ENCODE measurements at regions not wholly inside any gene's neighbourhood (a gene's known extent, or its start where the extent isn't known, plus 50 kb on each side); places are given as distances from the start of the nearest gene placed in this dataset.

DNA sequence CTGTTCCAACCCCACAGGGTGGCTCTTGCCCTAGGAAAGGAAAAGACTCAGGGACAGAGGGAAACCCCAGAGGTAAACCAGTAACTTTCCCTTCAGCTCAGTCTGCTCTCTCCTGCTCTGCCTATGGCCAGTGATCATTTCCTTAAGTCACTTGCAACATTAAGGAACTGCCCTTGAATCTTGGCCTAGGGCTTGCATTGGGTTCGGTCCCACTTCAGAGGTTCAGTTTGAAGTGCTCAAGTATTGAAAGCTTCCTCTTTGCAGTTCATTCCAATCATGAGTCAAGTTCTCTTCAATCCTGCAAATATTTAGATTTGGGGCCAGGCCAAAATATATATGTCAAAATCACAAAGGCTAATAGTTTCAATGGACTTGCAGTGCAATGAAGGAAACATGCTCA, 97.7 kb upstream of the IRF2BP2 start:
- Histone ChIP-seq H4K12ac (ENCODE audit: low read depth, low read length) (no peak overlapping the region), H3K27ac (ENCODE audit: low read depth, low read length) (no peak overlapping the region), H3K4me1 (ENCODE audit: control insufficient read depth in 1 of 2, insufficient read depth in 2 of 2, low read length in 2 of 2) (peaks cover 8 to 10% of the 10 kb centered on the region in 2 experiments), H3K36me3 (ENCODE audit: control insufficient read depth in 1 of 2, insufficient read depth in 2 of 2, low read length in 2 of 2) (no peaks in the 10 kb centered on the region), H3K4ac (ENCODE audit: low read depth, low read length) (no peak overlapping the region), H2AFZ (ENCODE audit: insufficient read depth, low read length, poor library complexity) (no peak overlapping the region), H3K9ac (ENCODE audit: low read length) (no peak overlapping the region), H4K91ac (ENCODE audit: low read depth, low read length) (no peak overlapping the region), H2BK12ac (ENCODE audit: low read length) (no peak overlapping the region), H3K18ac (ENCODE audit: low read length) (no peak overlapping the region), H3K79me1 (ENCODE audit: low read length) (peaks cover 5% of the 10 kb centered on the region), H3K14ac (ENCODE audit: low read length) (no peak overlapping the region), H3K79me2 (ENCODE audit: control insufficient read depth, insufficient read depth, low read length, poor library complexity) (no peaks in the 10 kb centered on the region), H3K23ac (ENCODE audit: low read length) (no peak overlapping the region), H2AK5ac (ENCODE audit: low read length) (no peak overlapping the region), H2BK120ac (ENCODE audit: insufficient read depth, low read length, poor library complexity) (no peak overlapping the region), H2BK5ac (ENCODE audit: low read depth, low read length, poor library complexity) (no peak overlapping the region), H3K27me3 (ENCODE audit: insufficient read depth, low read length) (no peaks in the 10 kb centered on the region), H3K4me3 (ENCODE audit: low read depth, low read length) (no peak overlapping the region), H3K4me2 (ENCODE audit: low read length) (no peak overlapping the region), H4K8ac (ENCODE audit: low read depth, low read length) (no peak overlapping the region), H3K9me3 (ENCODE audit: insufficient read depth, low read depth, low read length) (no peaks in the 10 kb centered on the region)
- no CpG with 5 or more reads among the region's 1 CpG for WGBS (ENCODE audit: extremely low coverage, insufficient coverage, insufficient read length)
- DNase-seq, result peak in 1 of 2 donors; percentile 20

DNA sequence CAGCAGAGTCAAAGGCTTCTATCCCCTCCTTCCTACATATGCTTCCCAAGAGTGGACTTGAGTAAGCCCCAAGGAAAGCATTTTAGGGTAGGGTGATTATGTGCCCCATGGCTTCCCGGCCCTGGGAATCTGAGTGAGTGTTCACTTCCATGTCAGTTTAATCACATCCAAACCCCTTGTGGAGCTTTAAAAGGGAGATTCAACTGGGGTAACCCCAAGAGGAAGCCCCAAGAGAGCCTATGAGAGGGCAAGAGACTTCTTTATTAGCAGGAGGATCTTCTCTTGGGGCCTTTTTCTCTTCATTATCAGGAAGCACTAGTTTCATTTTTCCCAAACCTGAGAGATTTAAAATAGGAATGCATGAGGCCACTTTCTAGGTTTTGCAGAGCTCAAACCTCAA, 97.0 kb upstream of the IRF2BP2 start:
- H3K79me1 ChIP-seq (ENCODE audit: low read length), result peaks cover 5% of the 10 kb centered on the region
- H2AK5ac ChIP-seq (ENCODE audit: low read length), result no peak overlapping the region
- no peak overlapping the region for H4K12ac ChIP-seq (ENCODE audit: low read depth, low read length)
- no peak overlapping the region for H3K4ac ChIP-seq (ENCODE audit: low read depth, low read length)
- no peaks in the 10 kb centered on the region for H3K36me3 ChIP-seq (ENCODE audit: control insufficient read depth in 1 of 2, insufficient read depth in 2 of 2, low read length in 2 of 2)
- H3K9me3 ChIP-seq (ENCODE audit: insufficient read depth, low read depth, low read length), result no peaks in the 10 kb centered on the region
- H4K91ac ChIP-seq (ENCODE audit: low read depth, low read length), result no peak overlapping the region
- H3K4me1 ChIP-seq (ENCODE audit: control insufficient read depth in 1 of 2, insufficient read depth in 2 of 2, low read length in 2 of 2), result peaks cover 8 to 10% of the 10 kb centered on the region in 2 experiments
- no peaks in the 10 kb centered on the region for H3K79me2 ChIP-seq (ENCODE audit: control insufficient read depth, insufficient read depth, low read length, poor library complexity)
- no peak overlapping the region for H3K4me2 ChIP-seq (ENCODE audit: low read length)
- no peak overlapping the region for H3K9ac ChIP-seq (ENCODE audit: low read length)
- no CpG with 5 or more reads among the region's 1 CpG for WGBS (ENCODE audit: extremely low coverage, insufficient coverage, insufficient read length)
- H3K14ac ChIP-seq (ENCODE audit: low read length), result no peak overlapping the region
- DNase-seq, result no peak
- H3K27ac ChIP-seq (ENCODE audit: low read depth, low read length), result no peak overlapping the region
- H2BK5ac ChIP-seq (ENCODE audit: low read depth, low read length, poor library complexity), result no peak overlapping the region
- H4K8ac ChIP-seq (ENCODE audit: low read depth, low read length), result no peak overlapping the region
- no peak overlapping the region for H2BK120ac ChIP-seq (ENCODE audit: insufficient read depth, low read length, poor library complexity)
- no peak overlapping the region for H3K18ac ChIP-seq (ENCODE audit: low read length)
- no peak overlapping the region for H2AFZ ChIP-seq (ENCODE audit: insufficient read depth, low read length, poor library complexity)
- no peak overlapping the region for H2BK12ac ChIP-seq (ENCODE audit: low read length)
- no peak overlapping the region for H3K4me3 ChIP-seq (ENCODE audit: low read depth, low read length)
- H3K23ac ChIP-seq (ENCODE audit: low read length), result no peak overlapping the region
- no peaks in the 10 kb centered on the region for H3K27me3 ChIP-seq (ENCODE audit: insufficient read depth, low read length)

- H3K27me3 ChIP-seq (ENCODE audit: insufficient read depth, low read length), result no peaks in the 10 kb centered on the region
- H2BK12ac ChIP-seq (ENCODE audit: low read length), result no peak overlapping the region
- no peak overlapping the region for H2BK120ac ChIP-seq (ENCODE audit: insufficient read depth, low read length, poor library complexity)
- no peaks in the 10 kb centered on the region for H3K9me3 ChIP-seq (ENCODE audit: insufficient read depth, low read depth, low read length)
- H3K4me3 ChIP-seq (ENCODE audit: low read depth, low read length), result no peak overlapping the region
- H3K79me2 ChIP-seq (ENCODE audit: control insufficient read depth, insufficient read depth, low read length, poor library complexity), result no peaks in the 10 kb centered on the region
- peaks cover 5% of the 10 kb centered on the region for H3K79me1 ChIP-seq (ENCODE audit: low read length)
- no peak overlapping the region for H3K4ac ChIP-seq (ENCODE audit: low read depth, low read length)
- no peak overlapping the region for H3K4me2 ChIP-seq (ENCODE audit: low read length)
- no peak overlapping the region for H3K23ac ChIP-seq (ENCODE audit: low read length)
- no peaks in the 10 kb centered on the region for H3K36me3 ChIP-seq (ENCODE audit: control insufficient read depth in 1 of 2, insufficient read depth in 2 of 2, low read length in 2 of 2)
- no peak for DNase-seq
- no peak overlapping the region for H2BK5ac ChIP-seq (ENCODE audit: low read depth, low read length, poor library complexity)
- H2AFZ ChIP-seq (ENCODE audit: insufficient read depth, low read length, poor library complexity), result no peak overlapping the region
- WGBS (ENCODE audit: extremely low coverage, insufficient coverage, insufficient read length), result no CpG with 5 or more reads among the region's 3 CpGs
- no peak overlapping the region for H4K8ac ChIP-seq (ENCODE audit: low read depth, low read length)
- no peak overlapping the region for H3K27ac ChIP-seq (ENCODE audit: low read depth, low read length)
- H3K18ac ChIP-seq (ENCODE audit: low read length), result no peak overlapping the region
- no peak overlapping the region for H4K12ac ChIP-seq (ENCODE audit: low read depth, low read length)
- H3K4me1 ChIP-seq (ENCODE audit: control insufficient read depth in 1 of 2, insufficient read depth in 2 of 2, low read length in 2 of 2), result peaks cover 8 to 10% of the 10 kb centered on the region in 2 experiments
- H4K91ac ChIP-seq (ENCODE audit: low read depth, low read length), result no peak overlapping the region
- no peak overlapping the region for H3K14ac ChIP-seq (ENCODE audit: low read length)
- H2AK5ac ChIP-seq (ENCODE audit: low read length), result no peak overlapping the region
- H3K9ac ChIP-seq (ENCODE audit: low read length), result no peak overlapping the region
These were observed 96.2 kb upstream of the IRF2BP2 start for GRCh38 chr1:234706199-234706598.

DNA sequence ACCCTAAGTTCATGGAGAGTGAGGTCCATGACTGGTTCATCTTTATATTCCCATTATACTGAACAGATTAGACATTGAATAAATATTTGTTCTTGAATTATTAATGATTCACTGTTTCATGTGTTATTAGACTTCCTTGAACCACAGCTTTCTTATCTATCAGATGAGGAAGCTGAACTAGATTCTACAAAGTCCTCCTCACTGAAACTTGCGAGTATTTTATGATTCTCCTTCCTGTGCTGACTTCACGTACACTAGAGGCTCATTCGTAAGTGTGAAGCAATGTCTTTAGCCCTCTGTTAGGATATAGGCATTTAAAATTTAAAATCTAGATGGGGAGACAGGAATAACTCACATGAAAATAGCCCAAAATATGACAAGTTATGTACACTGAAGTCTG, 95.6 kb upstream of the IRF2BP2 start:
- Histone ChIP-seq H3K14ac (ENCODE audit: low read length) (no peak overlapping the region), H3K9me3 (ENCODE audit: insufficient read depth, low read depth, low read length) (no peaks in the 10 kb centered on the region), H2AK5ac (ENCODE audit: low read length) (no peak overlapping the region), H3K27me3 (ENCODE audit: insufficient read depth, low read length) (no peaks in the 10 kb centered on the region), H3K27ac (ENCODE audit: low read depth, low read length) (no peak overlapping the region), H3K23ac (ENCODE audit: low read length) (no peak overlapping the region), H3K18ac (ENCODE audit: low read length) (no peak overlapping the region), H4K12ac (ENCODE audit: low read depth, low read length) (no peak overlapping the region), H3K4ac (ENCODE audit: low read depth, low read length) (no peak overlapping the region), H3K79me2 (ENCODE audit: control insufficient read depth, insufficient read depth, low read length, poor library complexity) (no peaks in the 10 kb centered on the region), H2AFZ (ENCODE audit: insufficient read depth, low read length, poor library complexity) (no peak overlapping the region), H4K91ac (ENCODE audit: low read depth, low read length) (no peak overlapping the region), H2BK5ac (ENCODE audit: low read depth, low read length, poor library complexity) (no peak overlapping the region), H2BK12ac (ENCODE audit: low read length) (no peak overlapping the region), H2BK120ac (ENCODE audit: insufficient read depth, low read length, poor library complexity) (no peak overlapping the region), H3K4me1 (ENCODE audit: control insufficient read depth in 1 of 2, insufficient read depth in 2 of 2, low read length in 2 of 2) (peaks cover 8 to 10% of the 10 kb centered on the region in 2 experiments), H4K8ac (ENCODE audit: low read depth, low read length) (no peak overlapping the region), H3K9ac (ENCODE audit: low read length) (no peak overlapping the region), H3K4me2 (ENCODE audit: low read length) (no peak overlapping the region), H3K79me1 (ENCODE audit: low read length) (peaks cover 3% of the 10 kb centered on the region), H3K36me3 (ENCODE audit: control insufficient read depth in 1 of 2, insufficient read depth in 2 of 2, low read length in 2 of 2) (no peaks in the 10 kb centered on the region), H3K4me3 (ENCODE audit: low read depth, low read length) (no peak overlapping the region)
- no CpG with 5 or more reads among the region's 3 CpGs for WGBS (ENCODE audit: extremely low coverage, insufficient coverage, insufficient read length)
- DNase-seq, result no peak
